AG04450 (cell line): ENCODE measurements at regions not wholly inside any gene's neighbourhood (a gene's known extent, or its start where the extent isn't known, plus 50 kb on each side); places are given as distances from the start of the nearest gene placed in this dataset.

Experiments used
- CTCF ChIA-PET: fragments of 300-600, 350-600 bp; formaldehyde crosslinking; extraction: SDS; loops from one replicate; lab custom pipeline; 2022; ENCODE audit warnings: antibody characterized with exemption, inconsistent platforms; lab: Charles Lee
- POLR2A ChIA-PET: fragments of 350-600 bp; formaldehyde crosslinking; extraction: SDS; loops from one replicate; lab custom pipeline; 2021; ENCODE audit warnings: antibody characterized with exemption, inconsistent platforms; lab: Yijun Ruan, JAX
- DNase-seq: peaks from one replicate; pipeline ENCODE4 v3.0.0-alpha.2; 2011; ENCODE audit warnings: low read depth, low spot score
- H3K27ac ChIP-seq: one replicate; pipeline ENCODE4 v1.5.1; 2012; ENCODE audit warnings: low read depth, low read length, control low read depth
- H3K27me3 ChIP-seq: one replicate; pipeline ENCODE4 v1.6.0; 2012; ENCODE audit warnings: low read length; ENCODE audit not compliant: control insufficient read depth, insufficient read depth
- H3K4me3 ChIP-seq: 2 replicates; pipeline ENCODE4 v1.5.1; 2011; ENCODE audit warnings: mild to moderate bottlenecking, low read depth, low read length, control low read depth
- H3K9me3 ChIP-seq: 2 replicates; pipeline ENCODE4 v1.5.1; 2012; ENCODE audit warnings: low read length; ENCODE audit not compliant: control insufficient read depth, insufficient read depth
- TF ChIP-seq, protein P1 (sequence below): IDR thresholded peaks from 2 replicates; pipeline ENCODE4 v1.5.1; 2011; ENCODE audit warnings: low read depth, low read length, control low read depth, inconsistent platforms

DNA sequence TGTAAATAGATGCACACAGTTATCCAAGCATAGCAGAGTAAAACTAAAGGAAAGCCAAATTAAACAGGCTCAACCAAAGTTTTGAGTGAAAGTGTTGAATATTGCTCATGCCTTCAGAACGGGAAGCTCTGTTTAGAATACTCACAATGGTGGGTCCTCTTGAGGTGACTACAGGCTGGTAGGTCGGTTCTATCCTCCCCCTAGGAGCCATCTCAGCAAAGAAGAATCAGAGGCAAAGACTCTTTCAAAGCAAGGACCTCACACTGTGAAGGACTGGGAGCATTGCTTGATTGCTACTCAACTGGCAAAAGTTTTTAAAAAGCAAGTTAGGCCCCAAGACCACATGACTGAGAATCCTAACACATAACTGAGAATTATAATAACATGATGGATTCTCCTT, 88.4 kb upstream of the JAG1 start:
- TF ChIP-seq, protein P1, sequence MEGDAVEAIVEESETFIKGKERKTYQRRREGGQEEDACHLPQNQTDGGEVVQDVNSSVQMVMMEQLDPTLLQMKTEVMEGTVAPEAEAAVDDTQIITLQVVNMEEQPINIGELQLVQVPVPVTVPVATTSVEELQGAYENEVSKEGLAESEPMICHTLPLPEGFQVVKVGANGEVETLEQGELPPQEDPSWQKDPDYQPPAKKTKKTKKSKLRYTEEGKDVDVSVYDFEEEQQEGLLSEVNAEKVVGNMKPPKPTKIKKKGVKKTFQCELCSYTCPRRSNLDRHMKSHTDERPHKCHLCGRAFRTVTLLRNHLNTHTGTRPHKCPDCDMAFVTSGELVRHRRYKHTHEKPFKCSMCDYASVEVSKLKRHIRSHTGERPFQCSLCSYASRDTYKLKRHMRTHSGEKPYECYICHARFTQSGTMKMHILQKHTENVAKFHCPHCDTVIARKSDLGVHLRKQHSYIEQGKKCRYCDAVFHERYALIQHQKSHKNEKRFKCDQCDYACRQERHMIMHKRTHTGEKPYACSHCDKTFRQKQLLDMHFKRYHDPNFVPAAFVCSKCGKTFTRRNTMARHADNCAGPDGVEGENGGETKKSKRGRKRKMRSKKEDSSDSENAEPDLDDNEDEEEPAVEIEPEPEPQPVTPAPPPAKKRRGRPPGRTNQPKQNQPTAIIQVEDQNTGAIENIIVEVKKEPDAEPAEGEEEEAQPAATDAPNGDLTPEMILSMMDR = no peak
- Histone ChIP-seq H3K4me3 (no peak overlapping the region), H3K27ac (no peak overlapping the region), H3K9me3 (peaks cover 3% of the 10 kb centered on the region; the same call in 1 of the 2 replicates), H3K27me3 (no peaks in the 10 kb centered on the region)
- no peak for DNase-seq
- CTCF ChIA-PET = interaction anchor here (0.6 kb wide), 1 partner anchor 505 kb away, joined by 7 read pairs; no protein-coding TSS in a partner anchor
- POLR2A ChIA-PET = interaction anchor here (0.6 kb wide), 1 partner anchor 27 kb away, joined by 3 read pairs; no protein-coding TSS in a partner anchor

DNA sequence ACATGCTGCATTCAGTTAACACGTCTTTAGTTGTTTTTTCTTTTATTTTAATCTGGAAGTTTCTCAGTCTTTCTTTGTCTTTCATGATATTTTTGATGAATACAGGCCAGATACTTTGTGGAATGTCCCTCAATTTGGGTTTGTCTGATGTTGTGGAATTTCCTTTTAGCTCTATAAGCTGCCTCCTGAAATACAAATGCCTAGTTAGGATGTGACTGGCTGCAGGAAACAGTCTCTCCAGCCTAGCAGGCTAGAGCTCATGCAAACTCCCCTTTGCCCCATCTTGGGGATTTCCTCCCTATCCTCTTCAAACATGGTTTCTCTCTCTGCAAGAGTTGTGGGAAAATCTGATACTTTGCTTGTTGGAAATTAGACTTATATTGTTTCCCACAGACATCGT, 89.3 kb upstream of the JAG1 start:
- no peak for DNase-seq
- H3K4me3 ChIP-seq = no peak overlapping the region
- TF ChIP-seq, protein P1 = no peak
- ChIA-PET CTCF (interaction anchor here (0.9 kb wide), 1 partner anchor 41 kb away, joined by 3 read pairs; no protein-coding TSS in a partner anchor), POLR2A (interaction anchor here (0.6 kb wide), 1 partner anchor 18 kb away, joined by 5 read pairs; no protein-coding TSS in a partner anchor)
- H3K27ac ChIP-seq = no peak overlapping the region
- no peaks in the 10 kb centered on the region for H3K27me3 ChIP-seq
- no peaks in the 10 kb centered on the region for H3K9me3 ChIP-seq

DNA sequence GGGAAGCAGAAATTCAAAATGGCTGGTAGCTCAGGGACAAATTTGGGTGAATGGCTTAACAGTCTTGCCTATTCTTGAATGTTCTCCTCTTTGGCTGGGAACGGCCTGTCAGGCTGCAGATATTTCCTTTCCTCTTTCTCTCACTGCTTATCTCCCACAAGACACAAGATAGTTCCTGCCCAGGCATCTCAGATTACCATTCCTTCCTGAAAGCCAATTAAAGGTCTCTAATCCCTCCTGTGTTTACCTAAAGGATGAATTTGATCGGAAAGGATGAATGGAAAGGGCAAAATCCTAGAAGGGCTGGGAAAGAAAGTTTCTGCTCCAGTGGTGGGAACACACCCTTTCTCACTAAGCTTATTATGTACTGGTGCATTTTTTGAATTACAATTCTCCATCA, 95.9 kb upstream of the JAG1 start:
- Histone ChIP-seq H3K4me3 (no peak overlapping the region), H3K9me3 (no peaks in the 10 kb centered on the region), H3K27me3 (no peaks in the 10 kb centered on the region), H3K27ac (no peak overlapping the region)
- no peak for DNase-seq
- TF ChIP-seq, protein P1 = no peak
- POLR2A ChIA-PET = interaction anchor here (0.6 kb wide), 1 partner anchor 10 kb away, joined by 3 read pairs; no protein-coding TSS in a partner anchor
- CTCF ChIA-PET = no interaction called here

DNA sequence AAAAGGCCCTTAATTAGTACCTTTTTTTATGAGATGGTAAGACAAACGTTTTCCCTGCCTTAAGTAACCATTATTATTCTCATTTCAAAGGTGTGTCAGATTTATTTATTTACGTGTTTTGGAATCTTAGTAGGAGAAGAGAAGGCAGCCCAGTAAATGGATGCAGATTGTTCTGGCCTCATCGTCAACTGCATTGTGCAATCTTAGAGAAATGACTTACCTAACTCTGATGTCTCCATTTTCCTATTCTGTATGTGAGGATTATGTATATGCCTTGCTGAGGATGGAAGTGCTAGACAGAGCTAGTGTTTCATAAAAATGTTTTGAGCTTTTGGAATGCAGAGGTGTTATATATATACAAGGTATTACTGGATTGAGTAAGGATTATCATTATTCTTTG, 97.0 kb upstream of the JAG1 start:
- ChIA-PET POLR2A (no interaction called here), CTCF (interaction anchor here (0.5 kb wide), 1 partner anchor 96 kb away, joined by 3 read pairs; no protein-coding TSS in a partner anchor)
- H3K27me3 ChIP-seq = no peaks in the 10 kb centered on the region
- TF ChIP-seq, protein P1 = no peak
- no peaks in the 10 kb centered on the region for H3K9me3 ChIP-seq
- no peak overlapping the region for H3K4me3 ChIP-seq
- no peak overlapping the region for H3K27ac ChIP-seq
- no peak for DNase-seq

DNA sequence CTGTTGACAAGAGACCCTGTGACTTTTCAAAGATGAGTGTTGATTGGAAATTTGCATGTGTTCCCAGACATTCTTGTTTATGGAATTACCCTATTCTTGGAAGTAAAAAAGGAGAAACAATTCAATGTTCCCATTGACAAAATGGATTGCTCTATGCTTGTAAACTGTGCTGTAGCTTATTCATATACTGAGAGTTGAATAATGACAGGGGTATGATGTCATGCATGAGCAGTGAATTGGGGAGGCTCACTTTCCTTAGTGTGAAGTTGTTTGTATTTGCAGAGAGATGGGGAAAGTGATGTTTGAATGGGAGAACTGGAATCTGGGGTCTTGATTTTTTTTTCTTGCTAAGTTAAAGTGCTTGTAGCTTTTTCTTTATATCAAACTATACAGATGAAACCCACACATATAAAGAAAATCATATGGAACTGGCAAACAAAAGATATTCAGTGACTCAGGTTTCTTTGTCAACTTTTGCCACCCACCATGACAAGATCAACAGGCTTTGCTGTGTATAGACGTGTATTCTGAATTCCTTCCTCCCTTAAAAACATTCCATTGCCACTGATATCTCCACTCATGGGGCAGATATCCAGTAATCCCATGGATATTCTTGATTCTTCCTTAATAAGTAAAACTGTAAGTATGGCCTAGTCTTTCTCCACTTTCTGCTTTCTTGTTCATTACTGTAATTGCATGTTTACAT, 97.8 kb upstream of the JAG1 start:
- no peaks in the 10 kb centered on the region for H3K27me3 ChIP-seq
- DNase-seq = no peak
- TF ChIP-seq, protein P1 = no peak
- H3K27ac ChIP-seq = no peak overlapping the region
- ChIA-PET POLR2A (no interaction called here), CTCF (no interaction called here)
- no peak overlapping the region for H3K4me3 ChIP-seq
- H3K9me3 ChIP-seq = no peaks in the 10 kb centered on the region
